Hematopoietic multipotent progenitor cell treated with erythropoietin and hydrocortisone succinate and interleukin-3 and kit ligand, for 8 days (in vitro differentiated cells): ENCODE measurements at regions not wholly inside any gene's neighbourhood (a gene's known extent, or its start where the extent isn't known, plus 50 kb on each side); places are given as distances from the start of the nearest gene placed in this dataset.
"Not testable (repeated sequence)": the region's sequence is repeated elsewhere in the genome, so short reads cannot be mapped to it uniquely, and the experiment has no call there.

Experiments used
- DNase-seq: peaks from one replicate; pipeline ENCODE4 v3.0.0-alpha.2; 2015

DNA sequence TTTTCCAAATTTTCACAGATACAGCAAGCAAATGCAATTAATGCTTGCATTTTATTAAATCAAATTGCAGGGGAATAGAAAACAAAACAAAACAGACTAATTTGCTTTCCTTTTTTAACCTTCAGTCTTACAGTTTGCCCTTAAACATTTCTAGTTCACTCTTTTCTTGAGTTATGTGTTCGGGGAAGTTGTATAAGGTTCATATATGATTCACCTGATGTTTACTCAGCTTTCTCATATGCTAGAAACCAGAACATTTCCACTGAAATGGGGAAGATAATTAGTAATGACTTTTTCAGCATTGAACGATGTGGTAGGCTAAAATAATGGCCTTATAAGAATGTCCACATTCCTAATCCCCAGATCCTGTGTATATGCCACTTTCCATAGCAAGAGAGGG lies 176.2 kb upstream of the NBPF9 start:
- DNase-seq = not testable (repeated sequence)

DNA sequence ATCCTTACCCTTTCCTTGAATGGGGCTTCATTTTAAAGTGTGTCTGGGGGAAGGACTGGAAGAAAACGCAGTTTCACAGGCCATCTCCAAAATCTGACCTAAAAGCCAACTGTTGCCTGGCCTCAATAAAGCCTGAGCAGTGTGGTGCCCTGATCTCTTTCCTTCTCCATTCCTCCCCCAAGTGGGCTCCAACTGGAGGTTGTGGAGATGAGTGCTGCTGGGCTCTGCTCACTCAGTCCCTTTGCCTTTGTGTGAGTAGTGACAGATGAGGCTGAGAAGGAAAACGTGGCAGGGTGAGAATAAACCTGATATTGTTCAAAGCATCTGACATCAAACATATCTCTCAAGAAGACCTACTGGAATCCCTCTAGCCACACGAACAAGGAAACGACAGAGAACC lies 181.4 kb upstream of the NBPF9 start:
- not testable (repeated sequence) for DNase-seq

DNA sequence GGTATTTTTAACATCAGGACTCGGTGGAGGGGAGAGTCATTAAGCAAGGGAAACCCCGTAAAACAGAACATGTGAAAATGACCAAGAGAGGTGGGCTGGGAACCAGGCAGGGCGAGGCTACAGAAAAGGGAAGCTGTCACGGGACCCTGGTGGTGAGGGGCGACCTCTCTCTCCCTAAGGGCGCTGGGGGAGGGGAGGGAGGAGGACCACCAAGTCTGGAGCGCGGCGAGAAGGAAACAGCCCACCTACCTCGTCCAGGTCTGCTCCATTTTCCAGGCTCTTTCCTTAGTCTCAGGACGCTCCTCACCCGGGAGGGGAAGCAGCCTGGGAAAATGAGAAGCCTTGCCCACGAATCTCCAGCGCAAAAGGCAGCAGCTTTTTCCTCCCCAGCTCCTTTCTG lies 181.9 kb upstream of the NBPF9 start:
- DNase-seq = not testable (repeated sequence)

DNA sequence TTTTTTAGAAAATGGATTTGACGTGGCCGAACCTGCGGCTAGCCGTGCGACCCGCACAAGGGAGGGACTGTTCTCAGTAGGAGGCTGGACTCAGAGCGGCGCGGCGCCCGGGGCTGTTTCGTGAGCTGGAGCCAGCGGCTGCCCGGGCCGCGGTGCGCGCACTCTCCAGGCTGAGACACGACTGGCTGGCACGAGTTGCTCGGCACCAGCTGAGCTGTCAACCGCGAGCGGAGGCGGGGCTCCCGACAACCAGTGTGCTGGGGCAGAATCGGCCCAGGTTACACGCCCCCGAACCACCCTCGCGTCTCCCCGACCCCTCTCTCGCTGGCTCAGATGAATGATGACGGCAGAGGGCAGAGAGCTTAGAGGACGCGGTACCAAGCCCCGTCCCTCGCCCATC lies 182.3 kb upstream of the NBPF9 start:
- DNase-seq = not testable (repeated sequence)

DNA sequence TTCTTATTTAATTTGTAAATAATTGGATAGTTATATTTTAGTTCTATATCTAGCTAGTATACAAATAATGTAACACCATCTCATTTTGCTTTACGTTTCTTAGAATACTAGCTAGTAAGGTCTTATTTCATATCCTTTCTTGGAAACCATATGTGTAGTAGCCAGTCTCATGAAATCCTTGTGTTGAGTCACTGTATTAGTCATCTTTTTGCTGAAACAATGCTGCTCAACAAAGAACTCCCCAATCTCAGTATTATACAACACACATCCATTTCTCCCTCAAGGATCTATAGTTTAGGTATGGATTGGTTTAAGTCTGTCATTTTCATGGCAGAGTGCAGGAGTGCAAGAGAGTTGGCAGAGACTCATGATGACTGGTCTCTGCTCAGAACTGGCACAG lies 185.2 kb upstream of the NBPF9 start:
- DNase-seq = not testable (repeated sequence)

DNA sequence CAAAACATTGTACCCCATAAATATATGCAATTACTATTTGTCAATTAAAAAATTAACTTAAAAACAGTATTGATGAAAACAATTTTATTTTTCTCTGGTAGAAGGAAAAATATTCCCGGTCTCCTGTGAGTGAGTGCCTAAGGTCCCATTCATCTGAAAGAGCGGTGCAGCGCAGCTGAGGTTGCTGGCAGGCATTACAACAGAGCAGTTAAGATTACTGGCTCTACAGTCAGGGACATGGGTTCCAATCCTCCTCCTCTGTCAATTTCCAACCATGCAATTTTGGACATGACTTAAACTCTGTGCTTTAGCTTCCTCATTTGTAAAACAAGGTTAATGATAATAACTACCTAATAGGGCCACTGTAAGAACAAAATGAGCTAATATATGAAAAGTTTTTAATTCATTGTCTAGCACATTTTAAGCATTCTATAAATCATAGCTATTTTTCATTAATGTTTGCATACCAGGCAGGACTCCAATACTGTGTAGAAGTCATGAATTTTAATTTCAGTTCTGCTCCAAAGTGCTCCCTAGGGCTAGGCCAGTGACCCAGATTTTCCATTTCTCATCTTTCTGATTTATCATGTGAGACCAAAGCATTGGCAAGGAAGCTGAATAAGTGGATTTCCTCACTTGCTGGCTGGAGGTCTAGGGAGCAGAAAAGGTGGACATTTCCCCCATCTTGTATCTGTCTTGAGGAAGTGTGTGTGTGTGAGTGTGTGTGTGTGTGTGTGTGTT lies 174.2 kb upstream of the NBPF19 start:
- not testable (repeated sequence) for DNase-seq

DNA sequence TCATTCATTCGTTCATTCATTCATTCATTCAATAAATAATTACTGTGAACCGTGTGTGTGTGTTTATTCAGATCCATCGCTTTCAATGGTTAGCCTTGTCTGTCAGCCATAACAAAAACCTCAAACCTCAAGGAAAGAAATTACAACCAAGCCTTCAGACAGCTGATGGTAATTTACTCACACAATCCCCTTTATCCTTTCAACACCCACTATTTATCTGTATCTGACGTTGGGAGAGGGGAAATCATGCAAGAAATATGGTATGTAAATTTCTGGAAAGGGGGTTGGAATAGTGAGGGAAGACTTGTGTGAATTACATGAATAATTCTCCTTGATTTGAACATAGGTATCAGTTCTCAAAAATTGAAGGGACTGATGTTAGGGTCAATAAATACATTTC lies 173.6 kb upstream of the NBPF19 start:
- not testable (repeated sequence) for DNase-seq

DNA sequence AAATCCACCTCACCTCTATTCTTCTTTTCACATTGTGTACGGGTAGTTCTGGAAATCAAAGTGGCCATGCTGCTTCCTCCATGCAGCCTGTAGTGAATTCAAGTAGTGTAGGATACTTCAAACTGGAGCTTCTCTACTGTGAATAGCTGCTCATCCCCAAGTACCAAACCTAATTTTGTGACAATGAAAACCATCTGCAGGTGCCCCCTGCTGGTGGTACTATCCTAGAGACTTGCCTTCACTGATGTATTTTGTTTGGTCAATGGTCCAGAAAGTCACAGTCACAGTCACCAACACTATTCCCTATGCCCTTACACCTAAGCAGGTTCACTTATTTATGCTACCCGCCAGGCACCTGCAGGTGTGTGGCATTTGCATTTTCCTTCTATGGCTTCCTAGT lies 170.0 kb upstream of the NBPF19 start:
- not testable (repeated sequence) for DNase-seq

DNA sequence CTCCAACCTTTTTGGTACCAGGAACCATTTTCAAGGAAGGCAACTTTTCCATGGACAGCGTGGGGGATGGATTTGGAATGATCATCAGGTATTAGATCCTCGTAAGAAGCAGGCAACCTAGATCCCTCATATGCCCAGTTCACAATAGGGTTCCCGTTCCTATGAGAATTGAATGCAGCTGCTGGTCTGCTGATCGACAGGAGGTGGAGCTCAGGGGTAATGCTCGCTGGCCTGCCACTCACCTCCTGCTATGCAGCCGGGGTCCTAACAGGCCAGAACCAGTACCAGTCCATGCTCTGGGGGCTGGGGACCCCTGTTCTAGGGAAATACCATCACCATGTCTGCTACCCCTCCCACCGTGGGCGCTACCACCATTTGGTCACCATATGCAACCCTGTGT lies 167.2 kb upstream of the NBPF19 start:
- DNase-seq = not testable (repeated sequence)

DNA sequence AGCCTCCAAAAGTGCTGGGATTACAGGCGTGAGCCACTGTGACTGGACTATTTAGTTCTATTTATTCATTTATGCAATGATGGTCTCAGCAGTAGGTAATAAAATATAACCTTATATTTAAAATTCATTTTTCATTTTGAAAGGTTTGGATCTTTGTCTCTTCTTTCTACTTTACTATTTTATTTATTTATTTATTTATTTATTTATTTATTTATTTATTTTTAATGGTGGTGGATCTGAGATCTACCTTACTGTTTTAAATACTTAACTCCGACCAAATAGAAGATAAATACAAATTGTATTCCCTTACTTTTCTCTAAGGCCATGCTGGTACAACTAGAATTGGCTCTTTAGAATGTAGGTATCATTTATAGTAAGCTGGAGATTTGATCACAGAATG lies 159.9 kb upstream of the NBPF19 start:
- not testable (repeated sequence) for DNase-seq

DNA sequence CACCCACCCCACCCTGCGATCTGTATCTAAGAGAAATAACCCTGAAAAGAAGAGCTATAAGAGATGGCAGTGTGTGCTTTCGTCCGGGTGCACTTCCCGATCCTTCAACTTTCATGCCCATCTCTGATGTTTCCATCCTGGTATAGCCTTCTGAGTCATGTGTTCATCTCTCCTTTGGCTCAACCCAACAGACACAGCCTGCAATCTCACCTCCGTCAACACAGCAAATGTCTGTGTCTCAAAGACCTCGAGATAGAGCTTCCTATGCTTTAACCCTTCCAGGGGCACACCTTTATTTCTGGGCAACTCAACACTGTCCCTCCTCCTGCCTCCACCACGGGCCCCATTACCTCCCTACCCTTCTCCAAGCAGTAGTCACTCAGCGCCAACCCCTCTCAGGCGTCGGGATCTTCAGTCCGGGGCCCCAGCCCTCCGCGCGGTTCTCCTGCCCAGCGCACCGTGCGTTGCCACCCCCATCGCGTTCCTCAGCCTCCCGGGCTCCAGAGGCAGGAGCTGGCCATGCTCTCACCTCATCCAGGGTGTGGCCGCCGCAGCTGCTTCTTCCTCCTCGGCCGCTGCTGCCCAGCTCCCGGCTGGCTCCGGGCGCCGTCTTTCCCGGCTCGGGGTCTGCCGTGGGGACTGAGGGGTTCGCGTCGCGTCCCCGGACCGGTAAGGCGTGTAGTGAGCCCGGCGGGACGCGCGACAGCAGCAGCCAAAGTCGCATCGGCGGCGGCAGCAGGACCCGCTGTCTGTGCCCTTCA lies 153.7 kb upstream of the NBPF19 start:
- not testable (repeated sequence) for DNase-seq

DNA sequence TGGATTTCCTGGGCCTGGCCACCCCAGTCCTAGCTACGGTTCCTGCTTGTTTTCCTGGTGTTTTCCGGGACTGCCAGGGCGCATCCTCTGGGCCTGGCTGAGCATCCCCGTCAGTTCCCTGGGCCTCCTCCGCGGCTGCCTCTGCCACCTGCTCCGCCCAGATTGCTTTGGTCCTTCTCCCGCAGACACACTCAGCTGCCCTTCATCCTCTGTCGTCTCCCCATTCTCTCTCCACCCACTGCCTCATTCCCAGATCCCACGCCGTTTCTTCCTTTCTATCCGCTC lies 153.2 kb upstream of the NBPF19 start:
- not testable (repeated sequence) for DNase-seq

DNA sequence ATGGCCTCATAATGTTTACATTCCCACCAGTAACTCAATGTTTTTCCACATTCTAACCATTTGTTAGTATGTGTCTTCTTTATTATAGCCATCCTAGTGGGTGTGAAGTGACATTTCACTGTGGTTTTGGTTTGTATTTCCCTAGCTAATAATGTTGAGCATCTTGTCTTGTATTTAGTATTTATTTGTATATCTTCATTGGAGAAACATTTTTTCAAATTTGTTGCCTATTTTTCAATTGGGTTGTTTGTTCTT lies 144.8 kb upstream of the NBPF19 start:
- DNase-seq = not testable (repeated sequence)

DNA sequence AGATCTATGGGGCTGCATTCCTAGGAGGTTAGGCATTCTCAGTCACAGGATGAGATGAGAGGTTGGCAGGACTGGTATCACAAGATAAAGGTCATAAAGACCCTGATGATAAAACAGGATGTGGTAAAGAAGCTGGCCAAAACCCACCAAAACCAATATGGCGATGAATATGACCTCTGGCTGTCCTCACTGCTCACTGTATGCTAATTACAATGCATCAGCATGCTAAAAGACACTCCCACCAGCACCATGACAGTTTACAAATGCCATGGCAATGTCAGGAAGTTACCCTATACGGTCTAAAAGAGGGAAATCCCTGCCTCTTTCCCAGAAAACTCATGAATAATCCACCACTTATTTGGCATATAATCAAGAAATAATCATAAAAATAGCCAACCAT lies 138.8 kb upstream of the NBPF19 start:
- DNase-seq = not testable (repeated sequence)

DNA sequence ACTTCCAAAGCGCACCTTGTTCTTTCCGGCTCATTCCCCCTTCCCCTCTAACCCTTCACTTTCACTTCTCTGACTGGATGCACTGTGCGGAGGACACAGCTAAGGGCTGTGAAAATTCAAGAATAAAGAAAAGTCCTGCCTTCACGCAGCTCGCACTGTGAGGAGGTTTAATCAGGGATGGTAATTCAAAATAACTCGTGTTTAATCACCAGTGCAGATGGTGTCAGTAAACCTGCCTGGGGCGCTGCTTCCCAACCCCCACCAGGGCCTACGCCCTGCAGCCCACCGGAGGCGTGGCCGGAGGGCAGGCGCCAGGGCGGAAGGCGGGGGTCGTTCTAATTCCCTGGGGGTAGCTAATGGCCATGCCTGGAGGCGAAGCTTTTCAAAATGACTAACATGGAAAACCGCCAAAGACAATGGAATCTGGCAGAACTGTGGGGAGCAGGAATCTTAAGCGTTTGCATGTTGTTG lies 136.6 kb upstream of the NBPF19 start:
- DNase-seq = not testable (repeated sequence)

DNA sequence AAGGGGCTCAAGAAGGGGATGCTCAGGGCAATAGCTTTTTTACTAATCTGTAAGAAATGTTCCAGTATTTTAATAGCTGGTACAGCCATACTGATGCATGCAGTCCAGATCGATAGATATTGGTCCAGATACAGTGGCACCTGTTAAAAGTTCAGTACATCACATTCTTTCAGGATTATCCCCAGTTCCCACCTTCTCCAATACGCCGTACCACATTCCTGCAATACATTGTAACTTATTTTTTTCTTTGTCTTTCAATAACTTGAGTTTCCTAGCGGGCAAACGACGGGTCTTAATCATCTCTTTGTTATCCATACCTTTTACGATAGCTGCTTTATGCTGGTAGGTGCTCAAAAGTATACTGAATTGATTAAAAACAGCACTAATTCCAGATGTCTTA lies 136.1 kb upstream of the NBPF19 start:
- DNase-seq = not testable (repeated sequence)

DNA sequence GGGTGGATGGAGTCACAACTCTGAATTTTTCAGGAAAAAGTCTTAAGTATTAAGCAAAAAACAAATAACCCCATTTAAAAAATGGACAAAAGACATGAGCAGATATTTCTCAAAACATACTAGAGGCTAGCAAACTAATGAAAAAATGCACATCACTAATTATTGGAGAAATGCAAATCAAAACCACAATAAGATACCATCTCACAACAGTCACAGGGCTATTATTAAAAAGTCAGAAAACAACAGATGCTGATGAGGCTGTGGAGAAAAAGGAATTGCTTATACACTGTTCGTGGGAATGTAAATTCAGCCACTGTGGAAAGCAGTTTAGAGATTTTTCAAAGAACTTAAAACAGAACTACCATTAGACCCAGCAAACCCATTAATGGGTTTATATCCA lies 125.4 kb upstream of the NBPF19 start:
- not testable (repeated sequence) for DNase-seq

DNA sequence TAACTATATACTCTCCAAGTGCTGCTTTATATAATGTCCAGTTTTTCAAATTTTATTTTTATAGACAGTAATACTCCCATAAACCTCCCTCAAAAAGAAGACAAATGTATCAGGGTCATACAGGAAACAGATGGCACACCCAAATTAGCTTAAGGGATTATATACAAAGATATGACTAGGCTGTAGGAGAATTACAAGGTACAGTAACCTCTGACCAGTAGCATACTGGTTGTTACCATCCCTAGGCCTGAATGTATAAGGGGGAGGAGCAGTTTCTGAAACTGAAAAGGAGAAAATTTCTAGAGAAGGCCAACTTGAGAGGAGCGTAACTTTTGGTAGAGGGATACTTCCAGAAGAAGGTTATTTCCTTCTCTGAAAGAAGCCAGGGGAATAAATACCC lies 122.6 kb upstream of the NBPF19 start:
- not testable (repeated sequence) for DNase-seq

DNA sequence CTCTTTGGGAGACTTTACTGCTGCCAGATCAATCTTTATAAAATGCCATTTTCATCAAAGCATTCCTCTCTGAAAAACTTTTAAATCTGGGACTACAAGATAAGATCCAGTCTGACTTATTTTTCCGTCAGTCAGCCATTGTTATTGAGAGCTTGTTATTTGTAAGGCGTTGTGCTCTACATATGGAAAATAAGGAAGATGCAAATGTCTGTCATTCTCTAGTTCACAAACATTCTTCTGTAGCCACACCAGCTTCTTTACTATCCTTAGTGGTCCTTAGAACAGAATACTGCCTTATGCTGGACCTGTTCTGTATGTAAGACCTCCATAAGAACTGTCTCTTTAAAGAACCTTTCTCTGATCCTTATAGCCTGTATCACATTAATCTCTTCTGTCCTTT lies 120.3 kb upstream of the NBPF19 start:
- DNase-seq = not testable (repeated sequence)

DNA sequence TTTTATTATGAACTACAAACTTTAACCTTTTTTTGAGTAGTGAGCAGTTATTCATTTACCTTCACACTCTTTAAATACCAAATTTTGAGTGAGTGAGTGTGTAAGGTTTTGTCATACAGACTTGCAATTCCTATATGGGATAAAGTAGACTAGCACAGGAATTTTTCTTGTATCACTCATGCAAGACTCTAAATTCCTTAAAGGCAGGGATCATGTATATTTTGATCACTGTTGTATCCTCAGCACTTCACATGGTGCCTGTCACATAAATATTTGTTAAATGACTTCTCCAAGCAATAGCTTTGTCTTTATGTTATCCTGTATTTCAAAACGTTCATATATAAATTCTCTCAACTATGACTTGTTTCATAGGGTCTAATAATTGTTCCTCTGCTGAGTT lies 119.1 kb upstream of the NBPF19 start:
- not testable (repeated sequence) for DNase-seq

DNA sequence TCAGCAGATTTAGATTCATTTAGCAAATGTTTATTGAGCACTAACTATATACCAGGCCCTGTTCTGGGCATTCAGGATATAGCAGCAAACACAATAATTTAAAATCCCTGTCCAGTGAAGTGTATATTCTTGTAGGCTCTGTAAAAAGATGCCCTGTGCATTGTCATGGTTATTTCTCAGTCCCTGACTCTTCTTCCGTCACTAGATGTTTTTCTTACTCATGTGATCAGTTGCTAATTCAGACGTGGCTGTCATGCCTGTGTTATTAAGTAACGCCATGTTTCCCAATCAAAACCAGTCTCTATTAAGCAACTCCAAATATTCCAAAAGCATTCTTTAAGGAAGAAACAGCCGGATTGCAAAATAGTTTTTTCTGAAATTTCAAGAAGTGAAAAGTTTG lies 118.7 kb upstream of the NBPF19 start:
- DNase-seq = not testable (repeated sequence)

DNA sequence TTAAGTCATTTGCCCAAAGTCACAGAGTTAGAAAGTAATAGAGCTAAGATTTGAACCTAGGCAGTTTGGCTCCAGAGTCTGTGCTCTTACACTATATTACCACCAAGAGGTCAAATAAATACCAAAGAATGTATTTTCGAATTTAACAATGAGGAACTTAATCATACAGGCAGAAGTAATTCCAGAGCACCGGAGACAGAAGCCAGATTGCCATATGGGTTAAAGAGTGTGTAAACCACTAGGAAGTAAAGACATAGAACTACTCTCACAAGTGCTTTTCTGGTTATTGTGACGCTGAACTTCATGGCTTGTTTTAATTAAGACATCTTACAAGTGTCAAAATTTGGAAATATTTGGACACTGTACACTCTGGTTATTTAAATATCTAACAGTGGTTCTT lies 114.5 kb upstream of the NBPF19 start:
- DNase-seq = not testable (repeated sequence)

DNA sequence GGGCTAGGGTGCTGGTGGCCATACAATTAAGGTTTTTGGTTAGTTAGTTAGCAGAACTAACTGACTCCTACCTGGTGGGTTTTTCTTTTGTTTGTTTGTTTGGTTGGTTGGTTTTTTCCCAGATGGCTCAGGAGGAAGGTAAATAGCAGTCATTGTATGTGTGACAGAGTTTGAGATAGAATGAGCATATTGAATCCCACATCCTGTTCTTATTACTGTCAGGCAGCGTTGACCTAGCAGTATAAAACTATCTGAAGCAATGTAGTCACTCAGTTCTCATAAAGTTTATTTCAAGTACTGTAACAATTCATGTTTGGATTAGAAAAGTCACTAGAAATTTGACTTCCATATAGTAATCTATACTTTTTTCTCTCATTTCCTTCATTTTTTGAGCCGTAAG lies 113.5 kb upstream of the NBPF19 start:
- not testable (repeated sequence) for DNase-seq

DNA sequence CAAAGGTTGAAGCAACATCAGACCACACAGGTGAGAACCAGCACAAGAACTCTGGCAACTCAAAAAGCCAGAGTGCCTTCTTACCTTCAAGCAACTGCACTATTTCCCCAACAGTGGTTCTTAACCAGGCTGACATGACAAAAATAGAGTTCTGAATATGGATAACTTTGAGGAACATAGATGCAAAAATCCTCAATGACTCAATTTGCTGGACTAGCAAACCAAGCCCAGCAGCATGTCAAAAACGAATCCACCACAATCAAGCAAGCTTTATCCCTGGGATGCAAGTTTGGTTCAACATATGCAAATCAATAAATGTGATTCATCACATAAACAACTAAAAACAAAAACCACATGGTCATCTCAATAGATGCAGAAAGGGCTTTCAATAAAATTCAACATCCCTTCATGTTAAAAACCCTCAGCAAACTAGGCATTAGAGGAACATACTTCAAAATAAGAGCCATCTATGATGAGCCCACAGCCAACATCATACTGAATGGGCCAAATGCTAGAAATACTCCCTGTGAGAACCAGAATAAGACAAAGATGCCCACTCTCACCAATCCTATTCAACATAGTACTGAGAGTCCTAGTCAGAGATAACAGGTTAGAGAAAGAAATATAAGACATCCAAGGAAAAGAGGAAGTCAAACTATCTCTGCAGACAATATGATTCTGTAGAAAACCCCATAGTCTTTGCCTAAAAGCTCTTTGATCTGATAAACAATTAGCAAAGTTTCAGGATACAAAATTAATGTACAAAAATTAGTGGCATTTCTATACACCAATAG lies 110.5 kb upstream of the NBPF19 start:
- DNase-seq = not testable (repeated sequence)
